ENCODE measurements at regions not wholly inside any gene's neighbourhood (a gene's known extent, or its start where the extent isn't known, plus 50 kb on each side); places are given as distances from the start of the nearest gene placed in this dataset.
"Not testable (repeated sequence)": the region's sequence is repeated elsewhere in the genome, so short reads cannot be mapped to it uniquely, and the experiment has no call there.

DNA sequence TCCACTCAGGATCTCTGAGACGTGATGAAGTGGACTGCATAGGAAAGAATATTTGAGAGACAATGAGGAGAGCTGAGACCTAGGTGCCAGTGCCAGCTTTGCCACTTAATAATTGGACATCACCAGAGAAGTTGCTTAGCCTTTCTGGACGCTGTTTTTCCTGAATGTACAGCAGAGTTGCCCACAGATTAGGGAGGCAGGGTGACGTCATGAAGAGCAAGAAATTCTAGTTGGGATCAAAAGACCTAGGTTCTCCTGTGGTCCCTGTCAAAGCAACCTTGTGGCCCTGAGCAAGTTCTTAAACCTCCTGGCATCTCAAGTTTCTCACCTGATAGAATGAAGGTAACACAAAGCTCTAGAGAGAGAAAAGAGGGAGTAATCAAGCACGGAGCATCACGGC, 174.6 kb upstream of the TENM4 start:
- TF ChIP-seq, protein P1, sequence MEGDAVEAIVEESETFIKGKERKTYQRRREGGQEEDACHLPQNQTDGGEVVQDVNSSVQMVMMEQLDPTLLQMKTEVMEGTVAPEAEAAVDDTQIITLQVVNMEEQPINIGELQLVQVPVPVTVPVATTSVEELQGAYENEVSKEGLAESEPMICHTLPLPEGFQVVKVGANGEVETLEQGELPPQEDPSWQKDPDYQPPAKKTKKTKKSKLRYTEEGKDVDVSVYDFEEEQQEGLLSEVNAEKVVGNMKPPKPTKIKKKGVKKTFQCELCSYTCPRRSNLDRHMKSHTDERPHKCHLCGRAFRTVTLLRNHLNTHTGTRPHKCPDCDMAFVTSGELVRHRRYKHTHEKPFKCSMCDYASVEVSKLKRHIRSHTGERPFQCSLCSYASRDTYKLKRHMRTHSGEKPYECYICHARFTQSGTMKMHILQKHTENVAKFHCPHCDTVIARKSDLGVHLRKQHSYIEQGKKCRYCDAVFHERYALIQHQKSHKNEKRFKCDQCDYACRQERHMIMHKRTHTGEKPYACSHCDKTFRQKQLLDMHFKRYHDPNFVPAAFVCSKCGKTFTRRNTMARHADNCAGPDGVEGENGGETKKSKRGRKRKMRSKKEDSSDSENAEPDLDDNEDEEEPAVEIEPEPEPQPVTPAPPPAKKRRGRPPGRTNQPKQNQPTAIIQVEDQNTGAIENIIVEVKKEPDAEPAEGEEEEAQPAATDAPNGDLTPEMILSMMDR (IDR thresholded peaks at IDR 0.05) = no peak
- Mint-ChIP-seq H3K36me3 (ENCODE audit: low read depth) (no peaks in the 10 kb centered on the region), H3K4me3 (no peak overlapping the region), H3K27ac (no peak overlapping the region), H3K27me3 (ENCODE audit: low read depth, poor library complexity) (peaks cover 20% of the 10 kb centered on the region), H3K9me3 (no peaks in the 10 kb centered on the region), H3K4me1 (peaks cover 10% of the 10 kb centered on the region)
- DNase-seq = no peak

DNA sequence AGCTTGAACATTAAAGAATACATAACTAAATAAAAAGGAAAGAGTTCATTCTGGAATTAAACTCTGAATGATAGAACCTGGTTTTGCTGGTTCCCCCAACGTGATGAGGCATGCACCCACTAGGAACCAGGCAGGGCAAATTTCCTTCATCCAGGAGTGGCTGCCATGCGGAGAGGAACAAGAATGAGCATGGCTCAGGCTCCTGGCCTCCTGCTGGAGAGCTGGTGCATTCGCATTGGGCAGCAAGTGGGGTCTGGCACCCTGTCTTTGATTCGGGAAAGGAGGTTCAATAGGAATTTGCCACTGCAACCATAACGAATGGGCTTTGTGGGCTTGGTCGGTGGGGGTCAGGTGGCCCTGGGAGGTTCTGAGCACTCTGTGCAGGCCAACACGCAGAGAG, 169.8 kb upstream of the TENM4 start:
- TF ChIP-seq, protein P1 (IDR thresholded peaks at IDR 0.05) = no peak
- Mint-ChIP-seq H3K36me3 (ENCODE audit: low read depth) (no peaks in the 10 kb centered on the region), H3K4me3 (no peak overlapping the region), H3K4me1 (peaks cover 10% of the 10 kb centered on the region), H3K27me3 (ENCODE audit: low read depth, poor library complexity) (peaks cover 9% of the 10 kb centered on the region), H3K27ac (no peak overlapping the region), H3K9me3 (no peaks in the 10 kb centered on the region)
- DNase-seq = no peak

DNA sequence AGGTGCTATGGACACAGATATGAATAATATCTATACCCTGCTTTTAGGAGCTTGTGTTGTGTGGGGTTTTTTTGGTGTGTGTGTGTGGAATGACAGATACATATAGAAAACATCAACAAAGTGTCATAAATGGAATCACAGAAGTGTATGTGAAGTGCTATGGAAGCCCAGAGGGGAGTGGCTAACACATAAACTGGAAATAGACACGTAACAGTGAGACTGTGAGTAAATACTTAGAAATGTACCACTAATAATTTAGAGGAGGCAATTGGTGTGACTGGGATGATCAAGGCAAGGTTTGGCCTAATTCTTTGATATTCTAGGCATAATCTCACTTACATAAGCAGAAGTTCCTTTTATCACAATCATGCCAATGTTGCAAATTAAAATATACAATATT, 169.3 kb upstream of the TENM4 start:
- DNase-seq = no peak
- TF ChIP-seq, protein P1 (IDR thresholded peaks at IDR 0.05) = no peak
- peaks cover 9% of the 10 kb centered on the region for H3K27me3 Mint-ChIP-seq (ENCODE audit: low read depth, poor library complexity)
- H3K27ac Mint-ChIP-seq = no peak overlapping the region
- H3K4me3 Mint-ChIP-seq = no peak overlapping the region
- H3K9me3 Mint-ChIP-seq = no peaks in the 10 kb centered on the region
- H3K36me3 Mint-ChIP-seq (ENCODE audit: low read depth) = no peaks in the 10 kb centered on the region
- peaks cover 10% of the 10 kb centered on the region for H3K4me1 Mint-ChIP-seq

DNA sequence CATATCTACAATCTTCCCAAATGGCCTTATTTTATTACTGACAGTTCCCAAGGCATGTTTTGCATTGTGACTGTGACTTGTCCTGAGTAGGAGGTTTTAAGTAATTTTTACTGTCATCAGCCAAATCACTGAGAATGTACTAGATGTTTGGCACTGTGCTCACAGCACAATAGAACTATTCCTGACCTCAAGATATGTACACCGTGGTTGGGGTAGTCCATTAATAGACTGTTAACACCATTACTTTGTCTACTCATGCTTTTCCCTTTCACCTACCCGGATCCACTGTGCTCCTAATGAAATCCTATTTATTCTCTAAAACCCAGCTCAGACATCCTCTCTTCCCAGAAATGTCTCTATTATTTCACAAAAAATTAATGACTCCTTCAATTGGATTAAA, 168.7 kb upstream of the TENM4 start:
- TF ChIP-seq, protein P1 (IDR thresholded peaks at IDR 0.05) = no peak
- Mint-ChIP-seq H3K27me3 (ENCODE audit: low read depth, poor library complexity) (peaks cover 8% of the 10 kb centered on the region), H3K4me1 (peaks cover 11% of the 10 kb centered on the region), H3K27ac (no peak overlapping the region), H3K4me3 (no peak overlapping the region), H3K9me3 (no peaks in the 10 kb centered on the region), H3K36me3 (ENCODE audit: low read depth) (no peaks in the 10 kb centered on the region)
- DNase-seq = no peak

DNA sequence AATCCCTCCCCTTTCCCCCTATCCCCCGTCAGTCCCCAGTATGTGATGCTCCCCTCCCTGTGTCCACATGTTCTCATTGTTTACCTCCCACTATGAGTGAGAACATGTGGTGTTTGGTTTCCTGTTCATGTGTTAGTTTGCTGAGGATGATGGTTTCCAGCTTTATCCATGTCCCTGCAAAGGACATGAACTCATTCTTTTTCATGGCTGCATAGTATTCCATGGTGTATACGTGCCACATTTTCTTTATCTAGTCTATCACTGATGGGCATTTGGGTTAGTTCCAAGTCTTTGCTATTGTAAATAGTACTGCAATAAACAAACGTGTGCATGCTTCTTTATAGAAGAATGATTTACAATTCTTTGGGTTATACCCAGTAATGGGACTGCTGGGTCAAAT, 165.6 kb upstream of the TENM4 start:
- DNase-seq; H3K4me3 Mint-ChIP-seq; H3K9me3 Mint-ChIP-seq; H3K27ac Mint-ChIP-seq; H3K36me3 Mint-ChIP-seq (ENCODE audit: low read depth): not testable (repeated sequence)
- Mint-ChIP-seq H3K4me1 (peaks cover 20% of the 10 kb centered on the region), H3K27me3 (ENCODE audit: low read depth, poor library complexity) (peaks cover 11% of the 10 kb centered on the region)

DNA sequence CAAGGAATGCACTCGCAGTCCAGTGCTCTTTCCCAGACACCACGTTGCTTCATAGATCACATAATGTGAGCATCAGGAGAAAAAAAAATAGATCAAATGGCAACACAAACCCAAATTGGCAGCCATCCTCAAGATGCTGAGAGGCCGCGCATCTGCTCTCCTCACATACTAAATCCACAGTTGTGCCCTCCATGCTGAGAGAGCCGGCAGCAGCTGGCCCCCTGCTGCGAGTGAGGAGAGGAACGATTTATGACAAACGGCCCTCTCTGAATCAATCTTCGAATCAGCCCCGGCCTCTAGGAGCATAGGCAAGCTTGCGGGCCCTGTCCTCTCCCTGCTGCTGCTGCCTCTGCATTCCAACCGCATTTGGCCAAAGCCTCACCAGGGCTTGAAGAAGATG, 159.9 kb upstream of the TENM4 start:
- Mint-ChIP-seq H3K9me3 (no peaks in the 10 kb centered on the region), H3K27ac (no peak overlapping the region), H3K4me3 (no peak overlapping the region), H3K4me1 (peaks cover 29% of the 10 kb centered on the region), H3K27me3 (ENCODE audit: low read depth, poor library complexity) (peaks cover 20% of the 10 kb centered on the region), H3K36me3 (ENCODE audit: low read depth) (no peaks in the 10 kb centered on the region)
- TF ChIP-seq, protein P1 (IDR thresholded peaks at IDR 0.05) = no peak
- peak; percentile 25 for DNase-seq

All from nephron progenitor cell (in vitro differentiated cells).